Fibroblast of lung (primary cell): ENCODE measurements at regions not wholly inside any gene's neighbourhood (a gene's known extent, or its start where the extent isn't known, plus 50 kb on each side); places are given as distances from the start of the nearest gene placed in this dataset.

Experiments
- EZH2 ChIP-seq: IDR thresholded peaks from 2 replicates; pipeline ENCODE4 v1.5.1; 2012; ENCODE audit warnings: low read length, control low read depth, mild to moderate bottlenecking; ENCODE audit errors: missing control alignments
- TF ChIP-seq, protein P1 (sequence below), 2 donors: IDR thresholded peaks in 1 of 2; conservative IDR thresholded peaks in 1 of 2; 1 replicate in 1 of 2; 2 replicates in 1 of 2; pipeline ENCODE4 v1.5.1; 2011 to 2012; ENCODE audit warnings: low read length in 2 of 2, control low read depth in 1 of 2, inconsistent platforms in 1 of 2, low read depth in 1 of 2, mild to moderate bottlenecking in 1 of 2

GRCh38 chr10:14381475-14381874, 50.8 kb upstream of the FRMD4A start:
- TF ChIP-seq, protein P1, sequence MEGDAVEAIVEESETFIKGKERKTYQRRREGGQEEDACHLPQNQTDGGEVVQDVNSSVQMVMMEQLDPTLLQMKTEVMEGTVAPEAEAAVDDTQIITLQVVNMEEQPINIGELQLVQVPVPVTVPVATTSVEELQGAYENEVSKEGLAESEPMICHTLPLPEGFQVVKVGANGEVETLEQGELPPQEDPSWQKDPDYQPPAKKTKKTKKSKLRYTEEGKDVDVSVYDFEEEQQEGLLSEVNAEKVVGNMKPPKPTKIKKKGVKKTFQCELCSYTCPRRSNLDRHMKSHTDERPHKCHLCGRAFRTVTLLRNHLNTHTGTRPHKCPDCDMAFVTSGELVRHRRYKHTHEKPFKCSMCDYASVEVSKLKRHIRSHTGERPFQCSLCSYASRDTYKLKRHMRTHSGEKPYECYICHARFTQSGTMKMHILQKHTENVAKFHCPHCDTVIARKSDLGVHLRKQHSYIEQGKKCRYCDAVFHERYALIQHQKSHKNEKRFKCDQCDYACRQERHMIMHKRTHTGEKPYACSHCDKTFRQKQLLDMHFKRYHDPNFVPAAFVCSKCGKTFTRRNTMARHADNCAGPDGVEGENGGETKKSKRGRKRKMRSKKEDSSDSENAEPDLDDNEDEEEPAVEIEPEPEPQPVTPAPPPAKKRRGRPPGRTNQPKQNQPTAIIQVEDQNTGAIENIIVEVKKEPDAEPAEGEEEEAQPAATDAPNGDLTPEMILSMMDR (conservative IDR thresholded peaks at IDR 0.05 in 1 of 2, IDR thresholded peaks at IDR 0.05 in 1 of 2; ENCODE audit: low read depth in 1 of 2, low read length in 2 of 2) = no peak
- TF ChIP-seq EZH2 = no peak
